ENCODE measurements at regions not wholly inside any gene's neighbourhood (a gene's known extent, or its start where the extent isn't known, plus 50 kb on each side); places are given as distances from the start of the nearest gene placed in this dataset.

DNA sequence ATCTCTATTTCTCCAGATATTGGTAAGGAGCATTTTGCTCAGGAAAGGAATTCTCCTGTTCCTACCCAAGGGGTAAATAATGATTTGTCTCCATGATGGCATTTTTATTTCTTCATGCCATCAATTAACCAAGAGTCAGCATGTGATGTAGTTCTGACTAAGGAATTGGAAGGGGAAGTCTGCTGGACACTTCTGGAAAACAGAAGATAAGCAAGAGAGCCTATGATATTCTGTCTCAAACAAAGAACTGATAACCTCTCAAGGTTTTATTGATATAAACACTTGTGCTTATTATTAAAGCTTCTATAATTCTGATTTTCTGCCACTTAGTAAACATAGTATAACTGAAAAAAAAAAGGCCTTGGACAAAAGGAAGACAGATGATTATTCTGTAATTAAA lies 673.0 kb upstream of the CHORDC1 start:
- TF ChIP-seq, protein P1, sequence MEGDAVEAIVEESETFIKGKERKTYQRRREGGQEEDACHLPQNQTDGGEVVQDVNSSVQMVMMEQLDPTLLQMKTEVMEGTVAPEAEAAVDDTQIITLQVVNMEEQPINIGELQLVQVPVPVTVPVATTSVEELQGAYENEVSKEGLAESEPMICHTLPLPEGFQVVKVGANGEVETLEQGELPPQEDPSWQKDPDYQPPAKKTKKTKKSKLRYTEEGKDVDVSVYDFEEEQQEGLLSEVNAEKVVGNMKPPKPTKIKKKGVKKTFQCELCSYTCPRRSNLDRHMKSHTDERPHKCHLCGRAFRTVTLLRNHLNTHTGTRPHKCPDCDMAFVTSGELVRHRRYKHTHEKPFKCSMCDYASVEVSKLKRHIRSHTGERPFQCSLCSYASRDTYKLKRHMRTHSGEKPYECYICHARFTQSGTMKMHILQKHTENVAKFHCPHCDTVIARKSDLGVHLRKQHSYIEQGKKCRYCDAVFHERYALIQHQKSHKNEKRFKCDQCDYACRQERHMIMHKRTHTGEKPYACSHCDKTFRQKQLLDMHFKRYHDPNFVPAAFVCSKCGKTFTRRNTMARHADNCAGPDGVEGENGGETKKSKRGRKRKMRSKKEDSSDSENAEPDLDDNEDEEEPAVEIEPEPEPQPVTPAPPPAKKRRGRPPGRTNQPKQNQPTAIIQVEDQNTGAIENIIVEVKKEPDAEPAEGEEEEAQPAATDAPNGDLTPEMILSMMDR (IDR thresholded peaks at IDR 0.05; ENCODE audit: insufficient read depth, low read length, poor library complexity, severe bottlenecking): no peak
- no peak overlapping the region for H3K4me3 ChIP-seq (ENCODE audit: low read depth, low read length)
- no peaks in the 10 kb centered on the region for H3K36me3 ChIP-seq (ENCODE audit: control insufficient read depth, insufficient read depth, low read length)
- H3K27me3 ChIP-seq (ENCODE audit: control insufficient read depth, insufficient read depth, low read length): no peaks in the 10 kb centered on the region
- no peak for DNase-seq (ENCODE audit: low read depth)

DNA sequence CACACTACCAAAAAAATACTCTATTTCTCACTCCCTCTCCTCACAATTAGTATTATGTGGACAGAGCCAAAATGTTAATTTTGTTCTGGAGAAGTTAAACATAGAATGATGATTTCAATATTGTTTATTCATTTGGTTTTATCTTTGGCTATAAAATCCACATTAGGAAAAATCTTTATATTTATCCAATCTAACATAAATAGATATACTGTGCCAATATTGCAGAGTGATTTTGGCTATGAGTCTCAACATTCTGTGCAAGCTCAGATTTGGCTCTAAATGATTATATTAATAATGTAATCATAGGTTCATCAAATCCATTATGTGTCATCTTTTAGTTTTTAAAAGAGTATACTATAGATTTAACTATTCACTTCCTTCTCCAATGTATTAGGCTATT lies 667.5 kb upstream of the CHORDC1 start:
- H3K36me3 ChIP-seq (ENCODE audit: control insufficient read depth, insufficient read depth, low read length): no peaks in the 10 kb centered on the region
- H3K4me3 ChIP-seq (ENCODE audit: low read depth, low read length): no peak overlapping the region
- TF ChIP-seq, protein P1 (IDR thresholded peaks at IDR 0.05; ENCODE audit: insufficient read depth, low read length, poor library complexity, severe bottlenecking): no peak
- H3K27me3 ChIP-seq (ENCODE audit: control insufficient read depth, insufficient read depth, low read length): no peaks in the 10 kb centered on the region
- DNase-seq (ENCODE audit: low read depth): no peak

DNA sequence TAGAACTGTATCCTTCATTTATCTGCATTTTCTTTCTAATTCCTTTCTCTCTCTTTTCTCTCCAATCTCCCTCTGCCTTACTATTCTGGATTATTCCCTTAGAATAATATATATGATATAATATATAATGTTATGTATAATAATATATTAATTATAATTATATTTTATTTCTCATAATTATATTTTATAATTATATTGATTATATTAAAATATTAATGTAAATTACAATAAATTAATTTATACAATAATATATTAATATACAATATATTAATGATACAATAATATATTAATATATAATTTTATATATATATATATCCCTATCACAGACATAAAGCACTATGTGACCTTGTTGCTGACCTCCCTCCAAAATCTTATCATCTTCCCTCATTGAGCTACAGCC lies 661.3 kb upstream of the CHORDC1 start:
- Histone ChIP-seq H3K27me3 (ENCODE audit: control insufficient read depth, insufficient read depth, low read length) (no peaks in the 10 kb centered on the region), H3K36me3 (ENCODE audit: control insufficient read depth, insufficient read depth, low read length) (no peaks in the 10 kb centered on the region), H3K4me3 (ENCODE audit: low read depth, low read length) (no peak overlapping the region)
- TF ChIP-seq, protein P1 (IDR thresholded peaks at IDR 0.05; ENCODE audit: insufficient read depth, low read length, poor library complexity, severe bottlenecking): no peak
- no peak for DNase-seq (ENCODE audit: low read depth)

DNA sequence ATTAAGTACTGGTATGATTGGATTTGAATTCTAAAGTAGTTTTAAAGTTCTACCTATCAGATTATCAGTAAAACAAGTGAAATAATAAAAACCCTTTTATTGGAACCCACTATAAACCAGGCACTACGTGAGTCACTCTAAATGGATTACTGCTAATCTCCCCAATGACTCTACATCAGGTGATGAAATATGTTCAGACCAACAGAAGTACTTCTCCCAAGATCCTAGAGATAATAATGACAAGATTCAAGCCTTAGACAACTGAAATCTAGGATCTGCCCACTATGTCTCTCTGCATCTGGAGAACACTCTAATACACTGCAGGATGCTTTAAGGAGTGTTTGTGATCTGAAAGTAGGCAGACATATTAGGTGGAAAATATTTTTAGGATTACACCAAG lies 652.1 kb upstream of the CHORDC1 start:
- Histone ChIP-seq H3K27me3 (ENCODE audit: control insufficient read depth, insufficient read depth, low read length) (no peaks in the 10 kb centered on the region), H3K4me3 (ENCODE audit: low read depth, low read length) (no peak overlapping the region), H3K36me3 (ENCODE audit: control insufficient read depth, insufficient read depth, low read length) (no peaks in the 10 kb centered on the region)
- TF ChIP-seq, protein P1 (IDR thresholded peaks at IDR 0.05; ENCODE audit: insufficient read depth, low read length, poor library complexity, severe bottlenecking): no peak
- no peak for DNase-seq (ENCODE audit: low read depth)

DNA sequence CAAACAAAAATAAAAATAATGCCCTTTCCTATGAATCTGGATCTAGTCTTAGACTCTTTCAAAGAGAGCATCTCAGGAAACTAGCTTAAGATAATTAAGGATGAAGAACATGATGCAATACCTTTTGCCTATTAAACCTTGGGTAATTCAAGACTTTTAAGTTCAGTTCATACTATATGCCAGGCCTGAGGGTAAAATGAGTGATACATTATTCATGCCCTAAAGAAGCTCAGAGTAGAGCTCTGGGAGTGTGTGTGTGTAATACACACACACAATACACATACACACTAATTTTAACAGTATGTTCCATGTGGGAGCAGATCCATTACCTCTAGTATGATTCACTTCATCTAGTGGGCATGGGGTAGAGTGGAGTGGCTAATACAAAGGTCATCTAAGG lies 651.4 kb upstream of the CHORDC1 start:
- no peak for DNase-seq (ENCODE audit: low read depth)
- Histone ChIP-seq H3K27me3 (ENCODE audit: control insufficient read depth, insufficient read depth, low read length) (no peaks in the 10 kb centered on the region), H3K4me3 (ENCODE audit: low read depth, low read length) (no peak overlapping the region), H3K36me3 (ENCODE audit: control insufficient read depth, insufficient read depth, low read length) (no peaks in the 10 kb centered on the region)
- TF ChIP-seq, protein P1 (IDR thresholded peaks at IDR 0.05; ENCODE audit: insufficient read depth, low read length, poor library complexity, severe bottlenecking): no peak

DNA sequence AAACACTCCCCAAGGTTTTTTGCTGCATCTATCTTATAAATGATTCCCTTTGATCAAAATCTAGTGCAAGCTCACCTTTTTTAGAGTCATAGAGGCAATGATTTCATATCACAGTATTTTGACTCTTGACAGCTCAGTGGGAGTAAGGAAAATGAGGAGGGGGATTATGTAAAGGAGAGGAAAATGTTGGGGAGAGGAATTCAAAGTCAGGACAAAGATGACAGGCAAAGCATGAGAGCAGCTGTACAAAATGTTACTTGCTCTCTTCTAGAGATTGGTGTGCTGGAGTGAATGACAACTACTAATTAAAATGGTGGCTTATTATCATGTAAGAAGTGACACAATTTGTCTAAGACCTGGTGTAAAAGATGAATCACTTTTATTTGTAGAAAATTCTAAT lies 644.6 kb upstream of the CHORDC1 start:
- DNase-seq (ENCODE audit: low read depth): no peak
- H3K36me3 ChIP-seq (ENCODE audit: control insufficient read depth, insufficient read depth, low read length): no peaks in the 10 kb centered on the region
- TF ChIP-seq, protein P1 (IDR thresholded peaks at IDR 0.05; ENCODE audit: insufficient read depth, low read length, poor library complexity, severe bottlenecking): no peak
- H3K27me3 ChIP-seq (ENCODE audit: control insufficient read depth, insufficient read depth, low read length): no peaks in the 10 kb centered on the region
- H3K4me3 ChIP-seq (ENCODE audit: low read depth, low read length): no peak overlapping the region

Data from kidney epithelial cell (primary cell).